K562 (cell line): ENCODE measurements at regions not wholly inside any gene's neighbourhood (a gene's known extent, or its start where the extent isn't known, plus 50 kb on each side); places are given as distances from the start of the nearest gene placed in this dataset.

Experiments used
- ATAC-seq: fragments of 200-7000 bp; cut with Tn5 transposase; 3 replicates; pipeline ENCODE4 v1.9.1; 2020; ENCODE audit warnings: moderate library complexity
- BruUV-seq: library from RNA; stranded (reverse); fragments of 400-500 nt; replicated peaks from 2 replicates; lab custom pipeline; 2021; lab: Mats Ljungman, UMichigan
- CTCF ChIA-PET: fragments of 300-600 bp; formaldehyde crosslinking; extraction: SDS; loops from one replicate; lab custom pipeline; 2021; ENCODE audit warnings: low intra/inter-chr PET ratio; lab: Yijun Ruan, JAX
- POLR2A ChIA-PET: fragments of 300-600, 350-650 bp; sonication (Branson Sonifier 250); formaldehyde crosslinking; extraction: SDS; loops from one replicate; lab custom pipeline; 2021; ENCODE audit warnings: antibody characterized with exemption, inconsistent platforms; lab: Yijun Ruan, JAX
- DNase-seq, 4 experiments: peaks; one replicate each; pipeline versions ENCODE4 v3.0.0 to v3.0.0-alpha.2; 2011 to 2018; ENCODE audit warnings: low spot score in 3 of 4, mixed read lengths in 3 of 4; ENCODE audit errors: extremely low read depth in 1 of 4
- FAIRE-seq: peaks from 2 replicates; lab custom pipeline; 2011; peaks lifted over from hg19 to GRCh38; lab: Jason Lieb, UNC
- H2AFZ ChIP-seq: 2 replicates; pipeline ENCODE4 v1.6.0; 2011; ENCODE audit warnings: low read depth, low read length, control low read depth, inconsistent platforms
- H3K27ac ChIP-seq: fragments of 200-600 bp; 3 replicates; pipeline ENCODE4 v1.8.0; 2011; ENCODE audit warnings: low read depth, mild to moderate bottlenecking, control low read depth, inconsistent platforms, low read length, moderate library complexity, mixed read lengths; ENCODE audit errors: extremely low read depth
- H3K27me3 ChIP-seq, 2 experiments: fragments of 300-600 bp in 1 of 2; 2 replicates in 1 of 2; 3 replicates in 1 of 2; pipeline versions ENCODE4 v1.6.0 to v1.8.0; 2011; ENCODE audit warnings: inconsistent platforms in 2 of 2, low read length in 2 of 2, mild to moderate bottlenecking in 1 of 2, mixed read lengths in 1 of 2, moderate library complexity in 1 of 2; ENCODE audit not compliant: control insufficient read depth in 2 of 2, insufficient read depth in 2 of 2
- H3K36me3 ChIP-seq: fragments of 300-600 bp; 3 replicates; pipeline ENCODE4 v1.8.0; 2011; ENCODE audit warnings: mild to moderate bottlenecking, low read length, inconsistent platforms; ENCODE audit not compliant: control insufficient read depth, insufficient read depth
- H3K4me1 ChIP-seq, 2 experiments: fragments of 200-600 bp in 1 of 2; replicated peaks in 1 of 2; 2 replicates in 1 of 2; 3 replicates in 1 of 2; pipeline versions ENCODE4 v1.5.1 to v1.8.0; 2011; ENCODE audit warnings: inconsistent platforms in 2 of 2, low read length in 2 of 2, mild to moderate bottlenecking in 1 of 2, mixed read lengths in 1 of 2, moderate library complexity in 1 of 2; ENCODE audit not compliant: control insufficient read depth in 2 of 2, insufficient read depth in 2 of 2
- H3K4me2 ChIP-seq: 2 replicates; pipeline ENCODE4 v1.6.1; 2011; ENCODE audit warnings: low read length, control low read depth, inconsistent platforms, mixed read lengths; ENCODE audit not compliant: insufficient read depth
- H3K4me3 ChIP-seq: fragments of 200-600 bp; sonication (generic), shearing (Covaris generic); 2 replicates; pipeline ENCODE4 v1.5.1; 2016; ENCODE audit warnings: control low read depth, inconsistent platforms
- H3K79me2 ChIP-seq: fragments of 200-600 bp; 3 replicates; pipeline ENCODE4 v1.8.0; 2011; ENCODE audit warnings: low read length, inconsistent platforms; ENCODE audit not compliant: control insufficient read depth, insufficient read depth
- H3K9ac ChIP-seq, 2 experiments: 2 replicates each; pipeline versions ENCODE4 v1.6.0 to v1.6.1; 2011; ENCODE audit warnings: low read depth in 2 of 2, low read length in 2 of 2, control low read depth in 1 of 2, inconsistent platforms in 1 of 2, mild to moderate bottlenecking in 1 of 2, mixed read lengths in 1 of 2; ENCODE audit not compliant: insufficient read depth in 1 of 2
- H3K9me1 ChIP-seq: one replicate; pipeline ENCODE4 v1.6.0; 2011; ENCODE audit warnings: inconsistent platforms, mild to moderate bottlenecking, low read length, moderate library complexity; ENCODE audit not compliant: control insufficient read depth, insufficient read depth
- H3K9me3 ChIP-seq: replicated peaks from 2 replicates; pipeline ENCODE4 v1.5.1; 2011; ENCODE audit warnings: low read depth, low read length, inconsistent platforms; ENCODE audit not compliant: control insufficient read depth, insufficient read depth
- H4K20me1 ChIP-seq: replicated peaks from 2 replicates; pipeline ENCODE4 v1.6.1; 2011; ENCODE audit warnings: low read length, inconsistent platforms, mixed read lengths; ENCODE audit not compliant: control insufficient read depth, insufficient read depth
- ADNP ChIP-seq: fragments of 200-800 bp; sonication (Bioruptor generic); IDR thresholded peaks from 2 replicates; pipeline ENCODE4 v1.6.1; 2016; ENCODE audit warnings: missing genetic modification characterization, missing compliant biosample characterization
- ASH1L ChIP-seq: fragments of 450-650 bp; IDR thresholded peaks from 2 replicates; pipeline ENCODE4 v1.6.1; 2018; ENCODE audit warnings: borderline replicate concordance, mild to moderate bottlenecking, low read depth; ENCODE audit not compliant: partially characterized antibody
- BCL6 ChIP-seq: fragments of 250-450 bp; sonication (Bioruptor Pico); IDR thresholded peaks from 2 replicates; pipeline ENCODE4 v1.4.0; 2020
- HCFC1 ChIP-seq: IDR thresholded peaks from 2 replicates; pipeline ENCODE4 v1.6.1; 2012; ENCODE audit warnings: low read depth, low read length, improper control_type of control experiment
- HLTF ChIP-seq: fragments of 450-650 bp; IDR thresholded peaks from 2 replicates; pipeline ENCODE4 v1.6.1; 2016
- IRF1 ChIP-seq: sonication (generic); formaldehyde crosslinking; IDR thresholded peaks from 2 replicates; pipeline ENCODE4 v1.8.0; 2022; ENCODE audit warnings: missing genetic modification reagents, mild to moderate bottlenecking, borderline replicate concordance
- NFE2L1 ChIP-seq: fragments of 450-650 bp; IDR thresholded peaks from 2 replicates; pipeline ENCODE4 v1.6.1; 2016; ENCODE audit warnings: missing genetic modification characterization, low read depth, mild to moderate bottlenecking, missing compliant biosample characterization, moderate library complexity, borderline replicate concordance
- OTX1 ChIP-seq: fragments of 450-650 bp; formaldehyde crosslinking; IDR thresholded peaks from 2 replicates; pipeline ENCODE4 v1.4.0; 2022; ENCODE audit warnings: mild to moderate bottlenecking
- PHF21A ChIP-seq: fragments of 450-650 bp; IDR thresholded peaks from 2 replicates; pipeline ENCODE4 v1.6.1; 2017; ENCODE audit warnings: low read depth, borderline replicate concordance
- RNF2 ChIP-seq: sonication (generic); IDR thresholded peaks from 2 replicates; pipeline ENCODE4 v1.6.1; 2016
- SLC30A9 ChIP-seq: fragments of 250-450 bp; sonication (Bioruptor Pico); IDR thresholded peaks from 2 replicates; pipeline ENCODE4 v1.8.0; 2022; ENCODE audit warnings: mild to moderate bottlenecking, moderate library complexity
- SMARCE1 ChIP-seq: fragments of 450-650 bp; IDR thresholded peaks from 2 replicates; pipeline ENCODE4 v1.7.1; 2016; ENCODE audit warnings: mild to moderate bottlenecking
- SREBF1 ChIP-seq: fragments of 150-350 bp; IDR thresholded peaks from 2 replicates; pipeline ENCODE4 v1.6.1; 2014; ENCODE audit warnings: antibody characterized with exemption, low read depth, low read length, borderline replicate concordance
- TAF1 ChIP-seq: IDR thresholded peaks from 2 replicates; pipeline ENCODE4 v1.6.1; 2011; ENCODE audit warnings: mild to moderate bottlenecking, low read length, moderate library complexity; ENCODE audit not compliant: insufficient read depth, control insufficient read depth, severe bottlenecking; ENCODE audit errors: extremely low read depth
- XRCC3 ChIP-seq: fragments of 450-650 bp; IDR thresholded peaks from 2 replicates; pipeline ENCODE4 v1.6.1; 2017; ENCODE audit warnings: mild to moderate bottlenecking, moderate library complexity
- ZNF232 ChIP-seq: sonication (generic); formaldehyde crosslinking; IDR thresholded peaks from 2 replicates; pipeline ENCODE4 v1.8.0; 2022; ENCODE audit warnings: mild to moderate bottlenecking, missing genetic modification reagents
- ZNF24 ChIP-seq: fragments of 450-650 bp; IDR thresholded peaks from 2 replicates; pipeline ENCODE4 v1.6.1; 2016
- ZNF780A ChIP-seq: fragments of 250-450 bp; sonication (Bioruptor Pico); IDR thresholded peaks from 2 replicates; pipeline ENCODE4 v1.5.0; 2021; ENCODE audit warnings: mild to moderate bottlenecking
- WGBS: fragments of 100-300 bp; shearing (Covaris generic); methylation state at CpG from one replicate; pipeline ENCODE4 v1.1.6; 2016; ENCODE audit warnings: low coverage, mixed read lengths; ENCODE audit not compliant: insufficient coverage; ENCODE audit errors: missing lambda C conversion rate; 5-methylcytosine and 5-hydroxymethylcytosine counted together
- in situ Hi-C: fragments of 300-500 bp; cut with MboI; formaldehyde crosslinking; loops from 4 replicates; pipeline ENCODE4 v1.15.0; 2018; ENCODE audit warnings: inconsistent platforms, mixed read lengths
- intact Hi-C: fragments of 100-400 bp; cut with micrococcal nuclease; formaldehyde crosslinking; loops from 2 replicates; pipeline ENCODE4 v1.14.2; 2022

GRCh38 chr10:33704214-33704830 lies 369.9 kb upstream of the NRP1 start:
- no peaks in the 10 kb centered on the region for H3K27me3 ChIP-seq
- no peaks in the 10 kb centered on the region for H3K9me1 ChIP-seq
- DNase-seq (no peak), FAIRE-seq (no peak)
- intact Hi-C loops, result no loop called here
- POLR2A ChIA-PET, result interaction anchor here (0.5 kb wide), 1 partner anchor 461 kb away, joined by 3 read pairs; no protein-coding TSS in a partner anchor
- 0% methylated on average over 4 of the region's 4 CpGs for WGBS
- in situ Hi-C loops, result no loop called here
- no peak overlapping the region for H3K9ac ChIP-seq
- no peak overlapping the region for H3K4me3 ChIP-seq
- H3K27ac ChIP-seq, result no peak overlapping the region
- no peaks in the 10 kb centered on the region for H4K20me1 ChIP-seq
- H2AFZ ChIP-seq, result no peak overlapping the region
- H3K4me1 ChIP-seq, result no peaks in the 10 kb centered on the region
- BruUV-seq, result no TSS peak
- TF ChIP-seq ZNF232 (no peak), OTX1 (CRISPR knock-in tag) (no peak), IRF1 (CRISPR knock-in tag) (no peak), ZNF24 (no peak), BCL6 (no peak), SMARCE1 (no peak), PHF21A (no peak), XRCC3 (no peak), ASH1L (no peak), SREBF1 (no peak), HLTF (no peak), TAF1 (no peak), RNF2 (no peak), SLC30A9 (no peak), NFE2L1 (tag) (no peak), ADNP (tag) (no peak), HCFC1 (no peak), ZNF780A (no peak)
- TF ChIP-seq, all 486 proteins: peak for 0
- no peak for ATAC-seq
- Histone ChIP-seq H3K36me3 (no peaks in the 10 kb centered on the region), H3K4me2 (no peak overlapping the region), H3K79me2 (no peaks in the 10 kb centered on the region), H3K9me3 (no peaks in the 10 kb centered on the region)
- CTCF ChIA-PET, result no interaction called here
